GM19372 (cell line): ENCODE measurements at regions not wholly inside any gene's neighbourhood (a gene's known extent, or its start where the extent isn't known, plus 50 kb on each side); places are given as distances from the start of the nearest gene placed in this dataset.

Source experiments
- ATAC-seq: cut with Tn5 transposase; IDR thresholded peaks from one replicate; pipeline ENCODE4 v1.9.1; 2021; ENCODE audit warnings: mild to moderate bottlenecking, low read depth, moderate library complexity; ENCODE audit not compliant: unreplicated experiment

DNA sequence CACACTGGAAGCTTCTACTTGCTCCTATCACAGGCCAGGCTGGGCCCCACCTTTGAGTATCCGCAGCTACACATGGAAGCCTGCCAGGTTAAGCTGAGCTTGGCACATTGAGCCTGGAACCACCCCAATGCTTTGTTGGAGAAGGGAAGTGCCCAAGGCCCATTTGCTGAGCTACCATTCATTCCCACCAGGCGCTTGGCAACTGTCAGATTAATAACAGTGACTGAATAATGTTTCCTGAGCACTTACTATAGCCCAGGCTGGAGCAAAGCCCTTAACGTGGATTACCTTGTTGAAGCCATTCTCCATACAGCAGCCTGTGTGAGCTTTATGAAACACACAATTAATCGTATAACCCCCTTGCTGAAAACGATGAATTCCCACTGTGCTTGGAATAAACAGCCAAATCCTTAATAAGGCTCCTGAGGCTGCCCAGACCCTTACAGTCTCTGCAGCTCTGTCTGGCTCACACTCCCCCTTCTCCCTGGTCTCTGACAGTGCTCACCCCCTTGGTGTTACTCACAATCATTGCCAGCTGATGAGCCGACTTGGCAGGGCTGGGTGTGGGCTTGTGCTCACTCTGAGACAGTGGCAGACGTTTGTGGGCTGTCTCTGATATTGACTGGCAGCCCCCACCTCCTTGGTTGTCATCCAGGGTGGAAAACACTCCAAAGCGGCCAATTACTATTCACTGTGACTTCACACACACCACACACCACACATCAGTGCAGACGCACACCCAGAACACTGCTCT is 357.1 kb downstream of the MAFB start:
- ATAC-seq, result no peak

DNA sequence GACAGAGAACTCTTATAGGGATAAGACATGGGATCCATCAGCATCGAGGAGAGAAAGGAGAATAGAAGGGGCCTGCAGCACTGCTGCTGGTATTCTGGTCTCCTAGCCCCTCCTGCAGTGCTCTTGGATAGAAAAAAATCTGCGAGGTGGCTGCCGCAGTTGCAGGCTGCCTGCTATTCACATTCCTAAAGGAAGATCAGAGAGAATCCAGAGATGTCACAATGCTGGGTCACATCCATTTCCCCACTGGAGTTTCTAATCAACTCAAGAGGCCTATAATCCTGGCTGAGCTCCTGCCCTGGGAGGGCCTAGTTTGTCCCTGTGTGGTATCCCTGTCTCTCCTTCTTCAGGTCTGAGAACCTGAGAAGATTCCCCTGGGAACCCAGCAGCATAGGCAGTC is 357.8 kb downstream of the MAFB start:
- ATAC-seq, result no peak

DNA sequence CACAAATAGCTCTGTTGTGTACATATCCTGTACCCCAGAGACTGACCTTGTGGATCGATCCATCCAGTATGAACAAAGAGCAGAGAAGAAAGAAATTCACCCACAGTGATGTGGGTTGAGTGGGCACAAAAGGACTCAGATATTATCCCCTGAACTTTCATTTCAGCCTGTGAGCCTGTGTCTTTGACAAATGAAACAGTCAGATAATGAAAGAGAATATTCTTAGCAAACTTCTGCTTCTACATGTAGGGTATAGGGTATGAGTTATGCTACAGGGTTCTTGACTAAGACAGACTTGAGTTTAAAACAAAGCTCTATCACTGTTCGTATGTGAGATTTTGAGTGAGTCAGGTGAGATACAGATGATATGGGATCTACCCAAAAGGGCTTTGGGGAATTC is 359.7 kb downstream of the MAFB start:
- ATAC-seq, result no peak

DNA sequence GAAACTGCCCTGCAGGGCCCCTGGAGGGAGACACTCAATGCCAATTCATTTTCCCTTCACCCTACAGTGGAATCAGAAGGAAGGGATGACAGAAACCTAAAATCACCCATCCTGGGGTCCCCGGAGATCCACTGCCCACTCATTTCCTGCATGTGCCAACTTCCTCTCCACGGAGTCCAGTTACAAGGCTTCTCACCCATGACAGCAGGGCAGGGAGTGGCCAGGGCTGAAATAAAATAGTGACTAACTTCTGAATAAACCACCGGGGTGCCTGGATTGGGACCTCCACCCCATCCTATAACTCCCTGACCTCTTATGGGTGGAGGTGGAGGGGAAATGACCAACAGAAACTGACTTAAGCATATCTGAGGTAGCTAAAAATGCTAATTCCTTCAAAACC is 362.3 kb downstream of the MAFB start:
- ATAC-seq, result no peak

DNA sequence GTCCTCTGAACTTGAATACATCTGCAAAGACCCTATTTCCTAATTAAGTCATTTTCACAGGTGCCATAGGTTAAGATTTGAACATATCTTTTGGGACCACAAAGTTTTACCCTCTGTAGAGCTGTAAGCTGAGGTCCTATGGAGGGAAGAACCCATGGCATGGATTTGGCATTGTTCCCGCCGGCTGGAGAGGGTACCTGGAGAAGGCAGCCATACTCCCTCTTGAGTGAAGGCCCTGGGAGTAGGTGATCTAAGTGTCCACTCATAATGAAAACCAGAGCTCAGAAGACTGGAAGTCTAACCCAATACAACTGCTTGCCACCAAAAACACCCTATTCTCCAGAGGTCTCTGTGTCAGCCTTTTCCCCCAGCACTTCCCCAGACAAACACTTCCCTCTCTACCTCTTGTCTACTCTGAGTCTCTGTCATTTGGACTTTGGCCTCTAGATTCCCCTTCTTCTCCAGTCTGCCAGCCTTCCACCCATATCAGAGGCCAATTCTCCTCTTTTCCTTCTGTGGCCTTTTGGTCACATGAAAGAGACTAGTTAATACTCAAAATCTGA is 363.9 kb downstream of the MAFB start:
- no peak for ATAC-seq

DNA sequence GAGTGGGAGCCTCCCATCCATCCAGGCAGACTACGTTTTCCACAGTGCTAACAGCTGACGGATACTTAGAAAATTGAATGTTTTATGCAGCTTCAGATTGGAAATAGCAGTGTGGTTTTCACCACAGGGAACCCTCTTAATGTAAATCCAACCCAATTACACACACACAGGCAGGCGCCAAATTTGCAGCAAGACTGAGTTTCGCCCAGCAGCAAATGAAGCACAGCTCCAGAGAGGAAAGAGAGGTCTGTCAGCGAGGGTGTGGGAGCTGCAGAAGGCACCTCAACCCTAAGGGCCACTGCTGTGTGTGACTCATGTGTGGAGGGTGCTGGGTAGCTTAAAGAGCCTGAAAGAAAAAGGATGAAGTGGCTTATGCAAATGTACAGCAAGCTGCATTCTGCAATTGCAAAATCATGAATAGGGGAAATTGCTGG is 365.7 kb downstream of the MAFB start:
- ATAC-seq, result no peak

DNA sequence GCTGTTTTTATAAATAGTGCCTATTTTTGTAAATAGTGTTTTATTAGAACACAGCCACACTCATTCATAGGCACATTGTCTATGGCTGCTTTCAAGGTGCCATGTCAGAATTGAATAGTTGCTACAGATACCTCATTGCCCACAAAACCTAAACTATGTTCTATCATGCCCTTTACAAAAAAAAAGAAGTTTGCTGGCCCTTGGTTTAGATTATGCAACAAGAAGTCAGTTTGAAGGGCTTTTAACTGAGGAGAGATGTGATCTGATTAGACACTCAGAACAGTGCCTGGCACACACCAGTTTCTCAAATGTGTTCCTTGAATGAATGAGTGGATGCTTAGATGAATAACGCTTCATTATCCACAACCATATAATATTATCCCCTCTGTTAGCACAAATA is 366.1 kb downstream of the MAFB start:
- no peak for ATAC-seq

DNA sequence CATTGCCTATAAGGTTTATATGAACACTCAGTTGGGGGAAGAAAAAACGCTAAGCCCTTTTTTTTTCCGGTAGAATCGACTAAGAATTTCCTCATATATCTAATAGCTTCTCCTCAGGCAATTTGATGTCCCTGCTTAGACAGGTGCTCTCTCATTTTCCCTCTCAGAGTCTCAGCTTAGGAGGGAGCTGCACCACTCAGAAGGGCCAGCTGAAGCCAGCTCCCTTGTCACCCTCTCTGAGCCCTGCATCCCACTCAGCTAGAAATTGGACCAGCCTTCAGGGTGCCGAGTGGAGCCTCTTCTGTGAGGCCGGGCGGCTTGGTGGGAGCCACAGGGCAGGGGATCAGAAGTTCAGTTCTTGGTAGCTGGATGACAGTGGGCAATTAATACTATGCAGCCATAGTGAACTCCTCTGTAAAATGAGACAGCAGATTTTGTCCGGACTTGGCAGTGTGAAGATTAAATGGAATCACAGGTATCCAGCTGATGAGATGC is 368.5 kb downstream of the MAFB start:
- no peak for ATAC-seq

DNA sequence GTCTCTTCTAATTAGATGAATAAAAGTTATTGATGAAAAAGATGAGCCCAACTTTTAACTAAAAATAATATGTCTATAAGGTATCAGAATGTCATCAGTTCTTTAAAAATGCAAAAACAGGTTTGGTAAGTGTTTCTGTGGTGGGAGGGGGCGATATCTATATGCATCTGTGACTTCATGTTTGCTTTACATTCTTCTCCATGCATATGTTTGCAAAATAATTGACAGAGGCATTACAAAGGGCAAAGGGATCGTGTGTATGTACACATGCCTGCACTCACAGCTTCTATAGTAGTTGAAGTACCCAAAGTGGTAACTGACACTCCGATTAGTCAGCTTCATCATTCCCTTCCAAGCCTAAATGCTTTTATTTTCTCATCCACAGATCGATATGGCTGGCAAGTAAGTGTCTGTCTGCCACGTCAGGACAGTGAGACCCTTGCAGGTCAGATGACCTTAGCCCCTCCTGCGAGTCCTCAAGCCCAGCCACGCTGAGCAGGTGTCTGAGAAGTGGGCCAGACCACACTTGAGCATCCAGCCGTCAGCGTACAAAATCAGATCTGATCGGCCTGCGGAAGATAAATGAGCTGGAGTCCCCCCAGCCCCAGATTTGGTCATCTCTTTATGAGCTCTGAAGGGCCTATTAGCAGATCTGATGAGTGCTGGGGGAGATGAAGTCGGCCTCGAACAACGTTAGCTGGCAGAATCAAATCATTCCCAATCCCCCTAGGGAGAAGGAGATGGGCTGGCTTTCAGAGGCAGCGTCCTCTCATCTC is 369.1 kb downstream of the MAFB start:
- ATAC-seq, result no peak

DNA sequence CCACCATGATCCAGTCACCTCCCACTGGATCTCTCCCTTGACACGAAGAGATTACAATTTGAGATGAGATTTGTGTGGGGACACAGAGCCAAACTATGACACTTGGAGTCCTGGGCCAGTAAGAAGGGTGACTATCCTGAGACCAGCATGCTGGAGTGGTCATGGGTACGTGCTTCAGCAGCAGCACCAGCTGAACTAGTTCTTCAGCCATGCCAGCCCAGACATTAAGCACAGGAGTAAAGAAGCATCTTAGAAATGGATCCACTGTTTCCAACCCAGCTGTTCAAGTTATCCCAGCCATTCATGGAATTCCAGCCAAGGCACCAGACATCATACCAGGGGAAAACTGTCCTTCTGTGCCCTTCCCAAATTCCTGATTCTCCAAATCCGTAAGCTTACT is 370.0 kb downstream of the MAFB start:
- ATAC-seq, result no peak

DNA sequence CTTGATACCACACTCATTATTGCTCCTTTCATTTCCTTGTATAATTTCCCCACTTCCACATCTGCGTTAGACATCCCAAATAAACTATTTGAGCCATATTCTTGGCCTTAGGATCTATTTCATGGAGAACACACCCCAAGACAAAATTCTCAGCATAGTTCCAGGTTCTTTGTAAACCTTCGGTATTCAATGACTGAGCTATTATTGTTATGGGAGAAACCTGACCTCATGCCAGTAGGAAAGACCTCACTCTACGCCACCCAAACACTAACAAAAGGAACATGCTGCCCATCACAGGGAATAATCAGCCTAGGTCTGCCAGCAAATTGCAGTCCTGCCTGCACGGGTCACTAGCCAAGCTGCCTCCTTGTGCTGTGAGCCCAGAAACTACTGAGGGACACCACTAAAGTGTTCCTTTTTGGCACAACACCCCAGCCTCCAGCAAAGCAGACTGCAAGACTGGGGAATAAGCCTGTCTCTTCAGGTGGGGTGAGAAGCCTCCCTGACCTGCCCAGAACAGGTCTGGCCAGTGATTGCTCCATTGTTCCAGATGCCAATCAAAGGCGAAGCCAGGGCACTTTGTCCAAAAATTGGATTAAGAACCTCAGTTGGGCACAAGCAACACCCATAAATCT is 371.8 kb downstream of the MAFB start:
- ATAC-seq, result no peak

DNA sequence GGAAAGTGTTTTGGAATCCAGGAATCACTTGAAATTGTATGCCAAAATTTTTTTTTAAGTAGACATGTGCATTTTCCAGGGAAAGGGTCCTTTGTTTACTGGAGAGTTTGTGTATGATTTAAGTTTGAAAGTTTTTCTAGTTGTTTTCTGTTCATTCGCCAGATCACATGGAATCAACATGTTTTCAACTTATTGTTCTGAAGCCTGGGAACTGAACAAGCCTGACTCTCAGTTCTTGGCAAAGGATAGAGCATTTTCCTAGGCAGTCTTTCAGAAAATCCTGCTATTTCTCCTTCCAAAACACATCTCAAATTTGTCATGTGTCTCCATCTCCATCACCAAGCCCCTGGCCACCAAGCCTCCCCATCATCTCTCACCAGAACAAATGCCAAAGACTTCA is 374.8 kb downstream of the MAFB start:
- no peak for ATAC-seq

DNA sequence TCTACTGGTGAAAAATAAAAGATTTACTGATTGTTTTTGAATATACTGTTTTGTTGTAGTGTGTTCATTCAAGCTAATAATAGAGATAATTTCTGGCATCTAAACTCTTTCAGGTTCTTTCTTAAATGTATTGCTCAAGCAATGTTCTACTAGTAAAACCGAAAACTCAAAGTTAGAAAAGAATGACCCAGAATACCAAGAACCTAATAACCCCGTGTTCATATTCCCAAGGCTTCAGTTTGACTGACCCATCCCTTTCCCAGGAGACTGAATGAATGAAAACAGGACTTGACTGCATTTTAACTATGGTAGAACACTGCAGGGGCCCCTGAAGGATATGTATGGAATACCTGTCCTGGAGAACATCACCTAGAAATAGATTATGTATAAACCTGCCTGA is 375.3 kb downstream of the MAFB start:
- no peak for ATAC-seq

DNA sequence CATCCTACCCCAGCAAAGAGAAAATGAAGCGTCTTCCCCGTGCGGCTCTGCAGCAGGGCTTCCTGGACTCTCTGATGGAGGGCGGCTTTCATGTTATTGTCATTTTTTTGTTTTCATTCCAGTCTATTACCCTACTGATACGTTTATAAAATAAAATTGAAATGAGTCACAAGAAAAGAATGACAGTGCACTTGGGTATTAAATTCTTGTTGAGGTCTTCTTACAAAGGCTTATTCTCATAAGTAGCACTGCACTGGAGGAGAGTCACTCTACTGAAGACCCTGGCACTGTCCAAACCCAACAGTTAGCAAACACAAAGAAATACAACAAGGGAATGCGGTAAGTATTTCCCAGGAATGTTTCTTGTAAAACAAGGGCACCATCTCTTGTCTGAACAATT is 379.3 kb downstream of the MAFB start:
- ATAC-seq, result no peak

DNA sequence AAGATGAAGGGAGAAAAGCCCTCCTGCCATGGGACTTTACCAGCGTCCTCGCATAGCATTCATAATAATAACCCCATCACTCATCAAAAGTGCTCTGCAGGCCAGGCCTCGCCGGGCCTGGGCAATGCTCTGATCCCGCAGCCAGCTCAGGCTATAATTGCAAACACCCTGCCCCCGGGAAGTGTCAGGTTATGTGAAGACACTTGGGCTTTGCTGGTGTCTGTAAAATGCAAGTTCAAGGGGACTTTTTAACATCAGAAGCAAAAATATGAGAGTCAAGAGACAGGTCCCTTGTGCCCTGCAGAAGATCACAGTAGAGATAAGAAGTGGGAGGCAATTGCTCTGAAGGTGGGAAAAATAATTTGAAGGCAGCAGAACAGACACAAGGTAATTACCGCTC is 381.0 kb downstream of the MAFB start:
- ATAC-seq, result no peak

DNA sequence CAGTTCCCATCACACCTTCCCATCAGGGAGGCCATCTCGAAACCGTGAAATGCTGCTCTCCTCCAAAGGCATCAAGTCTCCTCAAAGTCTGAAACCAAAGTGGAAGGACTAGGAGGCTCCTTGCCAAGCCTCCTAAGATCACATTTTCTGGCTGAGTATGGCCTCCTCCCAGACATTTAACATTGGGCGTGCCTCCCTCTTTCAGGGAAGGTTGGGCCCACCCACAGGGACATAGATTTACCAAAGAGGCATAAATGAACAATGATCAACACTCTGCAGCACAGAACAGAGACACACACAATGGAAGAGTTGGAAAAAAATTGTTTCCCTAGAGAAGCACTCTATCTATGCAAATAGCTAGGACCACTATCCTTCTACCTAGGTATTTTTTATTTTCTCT is 381.8 kb downstream of the MAFB start:
- ATAC-seq, result no peak

DNA sequence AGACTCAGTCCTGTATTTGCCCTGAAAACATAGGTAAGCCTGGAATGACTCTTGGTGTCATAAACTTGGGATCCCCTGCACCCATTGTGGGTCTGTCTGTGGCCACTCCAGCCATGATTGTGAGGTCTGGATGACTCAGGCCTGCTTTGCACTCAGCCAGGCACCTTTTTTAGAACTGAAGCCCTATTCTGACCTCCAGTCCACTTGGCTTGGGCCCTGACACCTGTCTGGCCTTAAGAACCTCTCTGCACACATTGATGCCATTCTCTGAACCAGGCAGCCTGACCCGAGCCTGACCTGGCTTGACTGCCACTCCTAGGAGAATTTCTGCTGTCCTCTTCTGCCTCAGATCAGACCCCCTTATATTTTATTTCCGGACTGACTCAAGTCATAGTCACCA is 383.7 kb downstream of the MAFB start:
- ATAC-seq, result no peak

DNA sequence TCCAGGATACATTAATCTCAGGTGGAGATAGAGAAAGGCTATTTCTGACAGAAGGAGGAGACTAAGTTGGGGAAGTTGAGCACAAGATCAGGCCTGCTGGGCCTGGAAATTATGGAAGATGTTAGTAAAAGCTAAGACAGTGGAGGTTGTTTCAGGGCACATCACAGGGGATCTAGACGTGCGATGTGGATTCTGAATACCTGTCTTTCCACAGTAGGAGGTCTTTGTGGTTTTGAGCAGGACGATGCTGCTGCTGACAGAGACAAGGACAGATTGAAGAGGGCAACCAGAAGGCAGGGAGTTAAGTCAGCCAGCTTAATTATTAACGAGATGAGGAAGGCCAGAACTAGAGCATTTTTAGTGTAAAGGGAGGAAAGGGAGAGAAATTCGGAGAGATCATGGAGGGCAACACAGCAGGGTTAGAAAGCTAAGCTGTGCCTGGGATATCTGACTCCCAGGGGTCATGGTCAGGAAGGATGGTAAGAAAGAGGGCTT is 384.9 kb downstream of the MAFB start:
- ATAC-seq, result no peak

DNA sequence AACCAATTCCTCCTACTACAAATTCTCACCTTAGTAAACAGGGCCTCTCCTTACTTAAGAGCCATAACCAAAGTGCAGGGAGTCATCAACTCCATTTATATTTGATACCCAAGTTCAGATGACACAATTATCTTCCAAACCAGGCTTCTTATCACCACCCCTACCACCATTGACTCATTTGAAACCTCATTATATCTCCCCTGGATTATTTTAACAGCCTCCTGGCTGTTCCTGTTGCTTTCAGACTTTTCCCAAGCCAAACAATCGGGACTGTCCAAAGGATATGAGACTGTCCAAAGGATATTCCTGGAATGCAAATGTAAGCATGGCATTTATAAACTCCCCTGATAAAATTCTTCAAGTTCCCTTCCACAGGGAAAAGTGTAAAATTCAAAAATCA is 394.3 kb downstream of the MAFB start:
- ATAC-seq, result no peak

DNA sequence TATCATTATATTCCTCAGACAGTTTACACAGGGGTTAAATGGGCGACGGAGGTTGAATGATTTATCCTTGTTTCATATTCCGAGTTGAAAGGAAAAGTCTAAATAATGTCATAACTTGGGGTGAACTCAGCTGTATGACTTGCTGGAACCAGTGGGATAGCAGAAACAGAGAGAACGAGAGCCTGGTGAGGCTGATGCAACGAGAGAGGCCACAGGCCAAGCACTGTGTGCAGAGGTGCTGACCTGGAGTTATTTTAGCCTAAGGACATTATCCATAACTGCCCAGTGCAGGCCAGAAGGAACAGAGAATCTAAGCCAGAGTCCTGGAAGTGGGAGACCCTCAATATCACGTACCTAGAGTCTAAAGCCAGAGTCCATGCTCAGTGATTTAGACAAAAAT is 394.9 kb downstream of the MAFB start:
- no peak for ATAC-seq

DNA sequence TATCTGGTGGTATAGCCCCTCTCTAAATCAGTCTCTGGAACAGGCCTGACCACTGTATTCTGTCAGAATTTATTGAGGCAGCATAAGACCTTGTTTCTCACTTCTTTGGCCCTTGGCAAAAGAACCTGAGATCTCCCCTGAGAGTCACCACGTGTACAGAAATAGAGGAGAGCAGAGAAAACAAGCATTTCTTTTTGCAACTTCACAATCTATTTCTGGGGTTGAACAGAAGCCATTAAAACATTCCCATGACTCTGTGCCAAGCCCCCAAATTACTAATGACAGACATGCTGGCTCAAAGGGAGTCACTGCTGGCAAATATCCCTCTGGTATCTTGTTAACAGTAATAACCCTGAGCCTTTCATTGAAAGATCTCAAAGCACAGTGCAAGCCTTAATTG is 395.3 kb downstream of the MAFB start:
- ATAC-seq, result no peak
